Thoracic aorta (tissue), 2 donors: ENCODE measurements at regions not wholly inside any gene's neighbourhood (a gene's known extent, or its start where the extent isn't known, plus 50 kb on each side); places are given as distances from the start of the nearest gene placed in this dataset.

Source experiments
- ATAC-seq: fragments of 150-250 bp; one replicate; pipeline ENCODE4 v1.8.0; 2017; ENCODE audit warnings: low read depth; ENCODE audit not compliant: insufficient number of reproducible peaks, low FRiP score
- DNase-seq: peaks from one replicate; pipeline ENCODE4 v3.0.0-alpha.2; 2020; ENCODE audit warnings: low spot score
- H3K27ac ChIP-seq, 2 donors: fragments of 200-600 bp; sonication (generic); 1 replicate in 1 of 2; 2 replicates in 1 of 2; pipeline ENCODE4 v1.5.1; 2016; ENCODE audit warnings: mild to moderate bottlenecking in 2 of 2, moderate library complexity in 2 of 2
- H3K27me3 ChIP-seq: fragments of 200-600 bp; sonication (generic); replicated peaks from 2 replicates; pipeline ENCODE4 v1.6.0; 2016; ENCODE audit warnings: mild to moderate bottlenecking; ENCODE audit not compliant: insufficient read depth
- H3K36me3 ChIP-seq: fragments of 200-600 bp; sonication (generic); one replicate; pipeline ENCODE4 v1.5.1; 2016
- H3K4me1 ChIP-seq, 2 donors: fragments of 200-600 bp; sonication (generic); 1 replicate in 1 of 2; 2 replicates in 1 of 2; pipeline versions ENCODE4 v1.5.1 to v1.6.0; 2016; ENCODE audit warnings: low read depth in 2 of 2, mild to moderate bottlenecking in 1 of 2; ENCODE audit not compliant: control insufficient read depth in 1 of 2
- H3K4me3 ChIP-seq: fragments of 200-600 bp; sonication (generic); 2 replicates; pipeline ENCODE4 v1.5.1; 2016; ENCODE audit warnings: mild to moderate bottlenecking
- H3K9me3 ChIP-seq: fragments of 200-600 bp; sonication (generic); 2 replicates; pipeline ENCODE4 v1.5.1; 2016
- CTCF ChIP-seq: fragments of 200-600 bp; sonication (generic); IDR thresholded peaks from one replicate; pipeline ENCODE4 v1.5.1; 2019; ENCODE audit warnings: antibody characterized with exemption

GRCh38 chr3:89570465-89570864 lies 463.0 kb downstream of the EPHA3 start:
- DNase-seq (no peak), ATAC-seq (no peak)
- no peak for TF ChIP-seq CTCF
- peaks cover 0 to 19% of the 10 kb centered on the region in 2 donors for H3K4me1 ChIP-seq
- H3K36me3 ChIP-seq, result no peaks in the 10 kb centered on the region
- H3K9me3 ChIP-seq, result peaks cover 4% of the 10 kb centered on the region
- no peak overlapping the region for H3K27ac ChIP-seq
- H3K4me3 ChIP-seq, result no peak overlapping the region
- no peaks in the 10 kb centered on the region for H3K27me3 ChIP-seq

DNA sequence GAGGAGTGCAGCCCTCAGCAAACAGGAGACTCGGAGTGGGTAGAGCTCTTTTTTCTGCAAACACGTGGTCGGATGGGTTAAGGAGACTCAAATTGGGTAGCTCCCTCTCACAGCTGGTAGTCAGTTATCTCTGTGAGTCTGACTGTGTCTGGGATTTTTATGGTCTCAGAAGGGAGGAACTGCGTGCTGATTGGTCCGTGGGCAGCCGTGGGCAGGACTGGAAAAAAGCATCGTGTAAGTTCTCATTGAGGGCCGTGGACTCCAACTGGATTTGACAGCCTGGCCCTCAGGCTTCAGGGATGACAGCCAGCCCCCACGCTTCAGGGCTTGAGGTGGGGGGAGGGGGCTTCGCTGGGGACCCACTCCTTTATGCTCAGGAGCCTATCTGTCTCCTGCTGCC lies 463.9 kb downstream of the EPHA3 start:
- no peaks in the 10 kb centered on the region for H3K9me3 ChIP-seq
- H3K36me3 ChIP-seq, result no peaks in the 10 kb centered on the region
- H3K4me1 ChIP-seq, result peaks cover 0 to 28% of the 10 kb centered on the region in 2 donors
- DNase-seq (no peak), ATAC-seq (no peak)
- no peaks in the 10 kb centered on the region for H3K27me3 ChIP-seq
- no peak for TF ChIP-seq CTCF
- H3K4me3 ChIP-seq, result no peak overlapping the region
- no peak overlapping the region for H3K27ac ChIP-seq

GRCh38 chr3:89571707-89572106 lies 464.3 kb downstream of the EPHA3 start:
- TF ChIP-seq CTCF, result no peak
- Histone ChIP-seq H3K27ac (no peak overlapping the region), H3K27me3 (no peaks in the 10 kb centered on the region), H3K4me3 (no peak overlapping the region), H3K4me1 (peaks cover 0 to 28% of the 10 kb centered on the region in 2 donors), H3K36me3 (no peaks in the 10 kb centered on the region), H3K9me3 (no peaks in the 10 kb centered on the region)
- DNase-seq (no peak), ATAC-seq (no peak)

- H3K27ac ChIP-seq, result no peak overlapping the region
- no peak for ATAC-seq
Measured at GRCh38 chr3:89572261-89572660, 464.8 kb downstream of the EPHA3 start.

DNA sequence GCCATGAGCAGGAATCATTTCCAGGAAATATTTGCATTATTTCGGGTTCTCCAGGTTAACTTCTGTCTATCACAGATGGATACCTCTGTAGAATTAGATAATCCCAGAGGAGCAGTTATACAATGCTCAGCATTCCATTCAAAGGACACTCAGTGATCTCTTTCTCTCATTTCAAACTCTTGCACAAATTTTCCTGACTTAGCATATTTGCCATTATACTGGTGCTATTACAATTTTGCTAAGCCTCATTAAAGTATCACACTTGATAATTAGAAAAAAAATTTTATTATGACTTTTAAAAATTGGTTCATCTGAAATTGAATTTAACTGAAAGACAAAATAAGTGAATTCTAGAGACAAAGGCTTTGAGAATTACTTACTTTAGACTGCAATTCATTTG lies 469.0 kb downstream of the EPHA3 start:
- ATAC-seq, result no peak
- H3K4me3 ChIP-seq, result no peak overlapping the region
- no peak overlapping the region for H3K27ac ChIP-seq
- no peaks in the 10 kb centered on the region for H3K9me3 ChIP-seq
- TF ChIP-seq CTCF, result no peak
- H3K4me1 ChIP-seq, result peaks cover 0 to 23% of the 10 kb centered on the region in 2 donors
- H3K36me3 ChIP-seq, result no peaks in the 10 kb centered on the region
- DNase-seq, result no peak
- no peaks in the 10 kb centered on the region for H3K27me3 ChIP-seq

More at GRCh38 chr3:89572261-89572660, 464.8 kb downstream of the EPHA3 start:
- Histone ChIP-seq H3K4me3 (no peak overlapping the region), H3K9me3 (no peaks in the 10 kb centered on the region), H3K27me3 (no peaks in the 10 kb centered on the region), H3K36me3 (no peaks in the 10 kb centered on the region), H3K4me1 (peaks cover 0 to 28% of the 10 kb centered on the region in 2 donors)
- no peak for TF ChIP-seq CTCF
- no peak for DNase-seq
